ENCODE measurements at regions not wholly inside any gene's neighbourhood (a gene's known extent, or its start where the extent isn't known, plus 50 kb on each side); places are given as distances from the start of the nearest gene placed in this dataset.

GRCh38 chr21:16324630-16325029, 594.8 kb downstream of the USP25 start:
- H3K9me3 Mint-ChIP-seq (ENCODE audit: low read depth, unreplicated experiment): no peaks in the 10 kb centered on the region
- H3K36me3 Mint-ChIP-seq (ENCODE audit: insufficient read depth, unreplicated experiment): no peaks in the 10 kb centered on the region
- DNase-seq: no peak
- H3K4me3 Mint-ChIP-seq (ENCODE audit: low read depth, unreplicated experiment): no peak overlapping the region
- BruUV-seq (replicated peaks): no TSS peak
- intact Hi-C loops (cut with micrococcal nuclease; ENCODE audit: unreplicated experiment): no loop called here
- no peak for TF ChIP-seq CTCF (IDR thresholded peaks at IDR 0.05; ENCODE audit: unreplicated experiment)
- H3K4me1 Mint-ChIP-seq (ENCODE audit: low read depth, unreplicated experiment): no peaks in the 10 kb centered on the region
- H3K27me3 Mint-ChIP-seq (ENCODE audit: unreplicated experiment): no peaks in the 10 kb centered on the region
- CTCF ChIA-PET: no interaction called here
- no peak overlapping the region for H3K27ac Mint-ChIP-seq (ENCODE audit: unreplicated experiment)

GRCh38 chr21:16330082-16330907, 600.5 kb downstream of the USP25 start:
- BruUV-seq (replicated peaks): no TSS peak
- Mint-ChIP-seq H3K27me3 (ENCODE audit: unreplicated experiment) (no peaks in the 10 kb centered on the region), H3K4me3 (ENCODE audit: low read depth, unreplicated experiment) (no peak overlapping the region), H3K4me1 (ENCODE audit: low read depth, unreplicated experiment) (no peaks in the 10 kb centered on the region), H3K36me3 (ENCODE audit: insufficient read depth, unreplicated experiment) (no peaks in the 10 kb centered on the region), H3K27ac (ENCODE audit: unreplicated experiment) (no peak overlapping the region), H3K9me3 (ENCODE audit: low read depth, unreplicated experiment) (no peaks in the 10 kb centered on the region)
- intact Hi-C loops (cut with micrococcal nuclease; ENCODE audit: unreplicated experiment): loop anchor here (1.0 to 5.0 kb wide), 3 partner anchors 248 to 435 kb away; no protein-coding TSS in a partner anchor
- CTCF ChIA-PET: interaction anchor here (0.8 to 1.4 kb wide), 3 partner anchors 136 to 338 kb away, joined by 3 read pairs; no protein-coding TSS in a partner anchor
- DNase-seq: peak; percentile 15
- no peak for TF ChIP-seq CTCF (IDR thresholded peaks at IDR 0.05; ENCODE audit: unreplicated experiment)

- no peaks in the 10 kb centered on the region for H3K4me1 Mint-ChIP-seq (ENCODE audit: low read depth, unreplicated experiment)
- H3K27ac Mint-ChIP-seq (ENCODE audit: unreplicated experiment): no peak overlapping the region
- no peaks in the 10 kb centered on the region for H3K9me3 Mint-ChIP-seq (ENCODE audit: low read depth, unreplicated experiment)
- no TSS peak for BruUV-seq (replicated peaks)
- CTCF ChIA-PET: interaction anchor here (1.4 kb wide), 1 partner anchor 339 kb away, joined by 3 read pairs; no protein-coding TSS in a partner anchor
- TF ChIP-seq CTCF (IDR thresholded peaks at IDR 0.05; ENCODE audit: unreplicated experiment): no peak
- intact Hi-C loops (cut with micrococcal nuclease; ENCODE audit: unreplicated experiment): loop anchor here (1.0 to 5.0 kb wide), 3 partner anchors 249 to 436 kb away; no protein-coding TSS in a partner anchor
- DNase-seq: no peak
- H3K36me3 Mint-ChIP-seq (ENCODE audit: insufficient read depth, unreplicated experiment): no peaks in the 10 kb centered on the region
- no peaks in the 10 kb centered on the region for H3K27me3 Mint-ChIP-seq (ENCODE audit: unreplicated experiment)
- H3K4me3 Mint-ChIP-seq (ENCODE audit: low read depth, unreplicated experiment): no peak overlapping the region
These were observed 601.1 kb downstream of the USP25 start for GRCh38 chr21:16330908-16331268.

- intact Hi-C loops (cut with micrococcal nuclease; ENCODE audit: unreplicated experiment): no loop called here
- CTCF ChIA-PET: interaction anchor here (0.8 kb wide), 1 partner anchor 255 kb away, joined by 3 read pairs; no protein-coding TSS in a partner anchor
- Mint-ChIP-seq H3K4me1 (ENCODE audit: low read depth, unreplicated experiment) (no peaks in the 10 kb centered on the region), H3K27me3 (ENCODE audit: unreplicated experiment) (no peaks in the 10 kb centered on the region), H3K9me3 (ENCODE audit: low read depth, unreplicated experiment) (no peaks in the 10 kb centered on the region), H3K27ac (ENCODE audit: unreplicated experiment) (no peak overlapping the region), H3K36me3 (ENCODE audit: insufficient read depth, unreplicated experiment) (no peaks in the 10 kb centered on the region), H3K4me3 (ENCODE audit: low read depth, unreplicated experiment) (no peak overlapping the region)
- no TSS peak for BruUV-seq (replicated peaks)
- TF ChIP-seq CTCF (IDR thresholded peaks at IDR 0.05; ENCODE audit: unreplicated experiment): no peak
- no peak for DNase-seq
These were observed 607.5 kb downstream of the USP25 start for GRCh38 chr21:16337266-16337665.
